ENCODE measurements at regions not wholly inside any gene's neighbourhood (a gene's known extent, or its start where the extent isn't known, plus 50 kb on each side); places are given as distances from the start of the nearest gene placed in this dataset.

DNA sequence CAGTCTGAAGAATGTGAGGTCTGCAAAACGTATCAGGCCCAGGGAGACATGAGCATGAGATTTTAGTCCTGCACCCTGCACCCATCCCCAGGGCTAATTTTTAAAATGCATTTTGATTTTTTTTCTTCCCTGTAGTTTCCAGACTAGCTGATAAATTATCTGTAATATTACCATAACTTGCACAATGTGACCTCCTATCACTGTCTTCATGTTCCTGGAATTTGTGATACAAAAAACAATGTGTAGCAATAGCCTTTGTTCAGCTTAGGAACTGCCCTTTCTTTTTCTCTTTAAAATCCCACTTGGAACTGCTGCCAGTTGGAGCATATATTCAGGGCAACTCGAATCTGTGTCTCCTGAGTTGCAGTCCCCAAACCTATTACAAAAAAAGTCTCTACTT lies 222.8 kb upstream of the HS6ST1 start:
- no peak for DNase-seq (ENCODE audit: extremely low spot score)
- Histone ChIP-seq H3K4me3 (ENCODE audit: low read depth, low read length) (no peak overlapping the region), H3K27ac (ENCODE audit: low read depth) (no peak overlapping the region), H3K4me1 (ENCODE audit: insufficient read depth) (no peaks in the 10 kb centered on the region), H3K36me3 (ENCODE audit: insufficient read depth) (no peaks in the 10 kb centered on the region)
- WGBS, result 82% methylated on average over 2 of the region's 2 CpGs

DNA sequence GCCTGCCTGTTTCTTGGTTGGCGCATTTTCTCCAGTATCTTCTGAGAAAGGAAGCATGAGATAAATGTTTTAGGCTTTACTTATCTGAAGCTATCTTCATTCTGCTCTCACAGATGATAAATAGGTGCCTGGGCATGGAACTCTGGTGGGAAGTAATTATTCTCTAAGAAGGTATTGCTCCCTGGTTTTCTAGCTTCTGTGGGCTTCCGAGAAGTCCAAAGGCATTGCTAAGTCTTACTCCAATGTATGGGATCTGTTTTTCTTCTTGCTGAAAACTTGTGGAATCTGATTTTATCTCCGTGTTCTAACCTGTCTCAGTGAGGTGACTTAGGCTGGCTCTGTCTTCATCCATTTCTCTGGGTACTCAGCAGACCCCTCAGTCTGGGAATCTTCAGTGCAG lies 224.4 kb upstream of the HS6ST1 start:
- DNase-seq (ENCODE audit: extremely low spot score), result no peak
- Histone ChIP-seq H3K36me3 (ENCODE audit: insufficient read depth) (no peaks in the 10 kb centered on the region), H3K27ac (ENCODE audit: low read depth) (no peak overlapping the region), H3K4me1 (ENCODE audit: insufficient read depth) (no peaks in the 10 kb centered on the region), H3K4me3 (ENCODE audit: low read depth, low read length) (no peak overlapping the region)
- WGBS, result 92% methylated on average over 3 of the region's 3 CpGs

DNA sequence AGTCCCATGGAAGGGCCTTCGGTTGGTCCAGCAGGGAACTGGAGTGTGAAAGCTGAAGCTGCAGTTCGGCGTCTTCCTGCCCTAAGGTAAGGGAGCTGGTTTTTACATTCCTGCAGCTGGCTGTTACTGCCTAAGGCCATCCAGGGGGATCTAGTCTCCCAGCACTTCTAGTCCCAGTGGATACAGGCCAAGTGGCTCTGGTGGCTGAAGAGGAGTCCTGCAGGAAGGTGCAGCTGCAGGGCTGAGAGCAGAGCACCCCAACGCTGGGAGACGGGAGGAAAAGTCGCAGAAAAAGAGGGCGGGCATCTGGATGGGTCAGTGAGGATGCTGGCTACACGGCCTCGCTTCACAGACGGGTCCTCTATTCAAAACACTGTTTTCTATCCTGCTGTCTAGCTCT lies 225.0 kb upstream of the HS6ST1 start:
- Histone ChIP-seq H3K36me3 (ENCODE audit: insufficient read depth) (no peaks in the 10 kb centered on the region), H3K27ac (ENCODE audit: low read depth) (no peak overlapping the region), H3K4me3 (ENCODE audit: low read depth, low read length) (no peak overlapping the region), H3K4me1 (ENCODE audit: insufficient read depth) (no peaks in the 10 kb centered on the region)
- no peak for DNase-seq (ENCODE audit: extremely low spot score)
- 84% methylated on average over 10 of the region's 10 CpGs for WGBS

DNA sequence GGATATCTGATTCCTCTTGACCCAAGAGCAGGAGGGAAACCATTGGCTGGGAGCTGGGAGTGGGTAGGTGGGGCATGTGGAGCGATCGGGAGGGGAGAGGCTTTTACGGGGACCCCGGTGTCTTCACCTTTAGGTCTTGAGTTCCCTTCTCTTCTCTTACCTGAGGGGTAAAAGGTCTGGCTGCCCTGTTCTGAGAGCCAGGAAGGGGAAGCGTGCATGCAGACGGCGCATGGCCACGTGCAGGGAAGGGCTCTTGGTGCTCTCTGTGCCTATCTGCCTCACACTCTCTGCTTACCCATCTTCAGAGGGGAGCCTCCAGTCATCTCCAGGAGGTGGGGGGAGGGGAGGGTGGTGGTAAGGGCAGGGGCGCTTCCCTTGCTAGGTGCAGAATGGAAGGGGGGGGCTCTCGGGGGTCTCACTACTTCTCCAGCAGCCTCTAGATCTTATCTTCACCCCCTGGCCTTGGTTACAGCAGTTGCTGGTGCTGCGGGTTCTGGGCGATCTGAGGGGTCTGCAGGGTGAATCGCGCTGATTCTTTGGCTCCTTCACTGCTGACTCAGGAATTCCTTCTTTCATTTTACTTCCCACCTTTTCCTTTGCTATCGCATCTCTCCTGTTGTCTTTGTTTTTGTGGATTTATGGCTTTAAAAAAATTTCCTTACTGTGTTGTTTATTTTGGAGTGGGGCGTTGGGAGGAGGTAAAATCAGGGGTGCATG lies 225.8 kb upstream of the HS6ST1 start:
- no peak overlapping the region for H3K27ac ChIP-seq (ENCODE audit: low read depth)
- no peaks in the 10 kb centered on the region for H3K4me1 ChIP-seq (ENCODE audit: insufficient read depth)
- 76% methylated on average over 16 of the region's 16 CpGs for WGBS
- H3K36me3 ChIP-seq (ENCODE audit: insufficient read depth), result no peaks in the 10 kb centered on the region
- no peak for DNase-seq (ENCODE audit: extremely low spot score)
- H3K4me3 ChIP-seq (ENCODE audit: low read depth, low read length), result no peak overlapping the region

DNA sequence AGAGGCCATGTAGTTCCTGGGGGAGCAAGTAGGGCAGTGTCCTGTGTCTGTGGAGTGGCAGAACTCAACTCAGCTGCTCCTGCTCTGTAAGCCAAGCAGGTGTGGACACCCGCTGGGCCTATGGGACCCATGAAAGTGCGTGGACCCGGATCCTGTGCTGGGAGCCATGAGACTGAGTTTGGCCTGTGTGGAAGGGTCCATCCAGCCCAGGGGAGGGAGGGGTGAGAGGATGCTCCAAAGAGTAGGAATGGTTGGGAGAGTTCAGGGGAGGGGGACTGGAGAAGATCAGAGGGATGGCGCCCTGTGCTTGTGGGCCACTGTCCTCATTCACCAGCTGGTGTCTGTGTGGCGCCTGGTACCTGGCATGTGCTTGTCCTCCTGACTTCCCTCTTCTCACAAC lies 226.4 kb upstream of the HS6ST1 start:
- Histone ChIP-seq H3K36me3 (ENCODE audit: insufficient read depth) (no peaks in the 10 kb centered on the region), H3K4me1 (ENCODE audit: insufficient read depth) (no peaks in the 10 kb centered on the region), H3K27ac (ENCODE audit: low read depth) (no peak overlapping the region), H3K4me3 (ENCODE audit: low read depth, low read length) (no peak overlapping the region)
- DNase-seq (ENCODE audit: extremely low spot score), result no peak
- 95% methylated on average over 5 of the region's 5 CpGs for WGBS

DNA sequence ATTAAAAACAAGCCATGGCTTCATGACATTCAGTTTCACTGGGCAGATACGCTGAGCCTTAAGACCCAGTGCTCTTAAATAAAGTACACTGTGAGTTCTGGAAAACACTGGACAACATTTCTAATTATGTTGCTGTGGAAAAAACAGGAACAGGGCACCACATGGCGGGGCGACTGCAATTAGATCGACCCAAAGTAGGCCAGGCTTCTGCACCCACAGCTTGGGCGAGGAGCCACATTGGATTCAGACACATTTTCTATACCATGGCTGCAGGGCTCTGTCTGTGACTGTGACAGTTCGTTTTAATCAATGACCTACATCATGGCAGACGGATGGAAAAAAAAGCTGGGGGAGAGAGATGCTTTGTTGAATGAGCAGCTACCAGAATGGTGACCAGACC lies 227.2 kb upstream of the HS6ST1 start:
- Histone ChIP-seq H3K27ac (ENCODE audit: low read depth) (no peak overlapping the region), H3K36me3 (ENCODE audit: insufficient read depth) (no peaks in the 10 kb centered on the region), H3K4me1 (ENCODE audit: insufficient read depth) (no peaks in the 10 kb centered on the region), H3K4me3 (ENCODE audit: low read depth, low read length) (no peak overlapping the region)
- 96% methylated on average over 7 of the region's 7 CpGs for WGBS
- DNase-seq (ENCODE audit: extremely low spot score), result no peak

DNA sequence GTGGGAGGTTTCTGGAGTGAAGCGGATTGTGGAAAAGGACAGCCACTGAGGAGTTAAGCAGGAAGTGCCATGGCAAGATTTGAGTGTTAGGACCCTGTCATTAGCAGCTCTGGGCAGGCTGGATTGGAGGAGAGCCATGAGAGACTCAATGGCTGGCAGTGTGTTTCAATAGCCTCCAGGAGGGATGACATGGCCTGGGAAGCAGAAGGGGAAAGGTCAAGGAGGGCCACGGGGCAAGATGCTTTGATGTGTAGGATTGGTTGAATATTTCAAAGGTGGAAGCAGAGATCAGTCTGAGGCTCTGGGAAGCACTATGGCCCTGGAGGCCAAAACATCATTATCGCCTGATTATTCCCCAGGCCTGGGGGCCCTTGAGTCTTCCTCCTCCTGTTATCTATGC lies 229.0 kb upstream of the HS6ST1 start:
- Histone ChIP-seq H3K27ac (ENCODE audit: low read depth) (no peak overlapping the region), H3K4me3 (ENCODE audit: low read depth, low read length) (no peak overlapping the region), H3K4me1 (ENCODE audit: insufficient read depth) (no peaks in the 10 kb centered on the region), H3K36me3 (ENCODE audit: insufficient read depth) (no peaks in the 10 kb centered on the region)
- no peak for DNase-seq (ENCODE audit: extremely low spot score)
- 72% methylated on average over 3 of the region's 3 CpGs for WGBS

DNA sequence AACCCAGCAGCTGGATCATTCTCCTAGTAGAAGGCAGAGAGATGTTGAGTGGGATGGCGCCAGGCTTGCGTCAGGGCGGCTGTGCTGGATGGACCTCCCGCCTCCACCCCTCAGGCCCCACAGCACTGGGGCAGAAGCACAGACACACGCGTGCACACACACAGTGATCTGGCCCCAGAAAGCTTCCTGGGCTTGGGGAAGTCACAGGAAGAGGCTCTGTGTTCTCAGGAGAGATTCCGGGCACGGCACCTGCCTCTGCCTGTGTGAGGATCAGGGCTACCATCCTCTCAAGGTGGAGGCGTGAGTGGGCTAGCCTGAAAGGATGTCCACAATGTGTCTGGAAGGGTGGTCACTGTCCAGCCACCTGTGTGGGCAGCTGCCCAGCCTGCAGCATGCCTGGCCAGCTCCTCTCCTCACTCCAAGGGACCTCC lies 229.8 kb upstream of the HS6ST1 start:
- no peak overlapping the region for H3K27ac ChIP-seq (ENCODE audit: low read depth)
- no peaks in the 10 kb centered on the region for H3K36me3 ChIP-seq (ENCODE audit: insufficient read depth)
- DNase-seq (ENCODE audit: extremely low spot score), result no peak
- 97% methylated on average over 9 of the region's 9 CpGs for WGBS
- no peaks in the 10 kb centered on the region for H3K4me1 ChIP-seq (ENCODE audit: insufficient read depth)
- no peak overlapping the region for H3K4me3 ChIP-seq (ENCODE audit: low read depth, low read length)

DNA sequence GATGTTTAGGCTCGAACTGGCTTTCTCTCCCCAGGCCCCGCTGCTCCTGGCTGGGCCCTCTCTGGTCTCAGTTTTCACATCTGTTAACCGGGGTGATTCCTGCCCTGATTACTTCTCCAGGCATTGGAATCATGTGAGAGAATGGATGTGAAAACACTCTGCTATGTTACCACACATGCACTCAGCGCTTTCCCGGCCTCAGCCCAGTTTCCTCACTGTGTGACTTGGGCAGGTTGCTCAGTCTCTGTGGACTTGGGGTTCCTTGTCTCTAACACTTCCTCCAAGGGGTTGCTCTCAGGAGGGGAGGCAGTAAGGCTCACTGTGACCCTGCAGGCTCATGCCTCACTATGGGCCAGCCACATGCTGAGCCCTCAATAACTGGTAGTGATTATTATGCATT lies 230.4 kb upstream of the HS6ST1 start:
- no peaks in the 10 kb centered on the region for H3K36me3 ChIP-seq (ENCODE audit: insufficient read depth)
- 96% methylated on average over 5 of the region's 5 CpGs for WGBS
- H3K4me3 ChIP-seq (ENCODE audit: low read depth, low read length), result no peak overlapping the region
- no peaks in the 10 kb centered on the region for H3K4me1 ChIP-seq (ENCODE audit: insufficient read depth)
- DNase-seq (ENCODE audit: extremely low spot score), result no peak
- H3K27ac ChIP-seq (ENCODE audit: low read depth), result no peak overlapping the region

DNA sequence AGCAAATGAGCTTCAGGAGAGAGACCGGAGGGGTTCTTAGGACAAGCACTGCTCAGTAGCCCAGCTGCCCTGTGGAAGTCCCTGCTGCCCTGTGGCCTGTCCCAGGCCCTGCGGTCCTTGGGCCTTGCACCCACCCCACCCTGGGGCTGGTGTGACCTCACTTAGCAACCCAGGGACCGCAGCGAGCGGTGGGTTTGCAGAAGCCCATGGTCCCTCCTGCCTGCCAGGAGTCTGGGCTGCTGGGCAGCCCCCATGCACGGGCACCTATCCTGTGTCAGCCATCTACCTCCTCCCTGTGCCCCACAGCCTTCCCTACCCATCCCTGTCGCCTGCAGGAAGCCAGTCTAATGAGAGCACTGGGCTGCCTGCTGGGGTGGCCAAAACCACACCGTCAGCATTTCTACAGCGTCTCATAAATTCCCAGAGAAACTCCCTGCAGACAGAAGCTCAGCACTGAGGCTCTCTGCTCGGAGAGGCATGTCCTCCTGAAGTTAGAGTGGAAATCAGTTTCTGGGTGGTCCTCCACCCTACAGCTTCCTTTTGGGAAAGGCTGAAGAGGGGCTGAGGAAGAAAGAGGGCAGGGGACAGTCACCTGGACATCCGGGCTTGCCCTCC lies 231.1 kb upstream of the HS6ST1 start:
- DNase-seq (ENCODE audit: extremely low spot score), result no peak
- 72% methylated on average over 11 of the region's 11 CpGs for WGBS
- H3K4me3 ChIP-seq (ENCODE audit: low read depth, low read length), result no peak overlapping the region

DNA sequence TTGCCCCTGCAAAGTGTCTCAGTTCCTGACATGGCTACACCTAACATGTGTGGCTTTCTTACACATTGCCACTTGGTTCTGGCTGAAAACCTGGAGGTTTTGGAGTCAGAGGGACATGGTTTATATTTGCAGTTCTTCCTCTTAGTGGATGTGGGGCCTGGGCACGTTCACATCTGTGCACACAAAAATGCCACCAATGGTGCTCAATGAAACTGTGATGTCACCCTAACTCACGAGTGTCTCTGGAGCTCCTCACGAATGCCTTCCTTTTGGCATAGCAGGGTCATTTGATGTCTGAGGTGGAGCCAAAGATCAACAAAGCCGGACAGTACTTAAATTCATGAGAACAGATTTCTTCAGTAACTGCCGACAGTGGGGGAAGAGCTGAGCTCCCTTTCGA lies 231.7 kb upstream of the HS6ST1 start:
- DNase-seq (ENCODE audit: extremely low spot score), result no peak
- H3K4me1 ChIP-seq (ENCODE audit: insufficient read depth), result no peaks in the 10 kb centered on the region
- 76% methylated on average over 6 of the region's 6 CpGs for WGBS
- H3K27ac ChIP-seq (ENCODE audit: low read depth), result no peak overlapping the region
- no peak overlapping the region for H3K4me3 ChIP-seq (ENCODE audit: low read depth, low read length)
- no peaks in the 10 kb centered on the region for H3K36me3 ChIP-seq (ENCODE audit: insufficient read depth)

More for the DNA sequence above, 231.1 kb upstream of the HS6ST1 start:
- Histone ChIP-seq H3K27ac (ENCODE audit: low read depth) (no peak overlapping the region), H3K4me1 (ENCODE audit: insufficient read depth) (no peaks in the 10 kb centered on the region), H3K36me3 (ENCODE audit: insufficient read depth) (no peaks in the 10 kb centered on the region)

DNA sequence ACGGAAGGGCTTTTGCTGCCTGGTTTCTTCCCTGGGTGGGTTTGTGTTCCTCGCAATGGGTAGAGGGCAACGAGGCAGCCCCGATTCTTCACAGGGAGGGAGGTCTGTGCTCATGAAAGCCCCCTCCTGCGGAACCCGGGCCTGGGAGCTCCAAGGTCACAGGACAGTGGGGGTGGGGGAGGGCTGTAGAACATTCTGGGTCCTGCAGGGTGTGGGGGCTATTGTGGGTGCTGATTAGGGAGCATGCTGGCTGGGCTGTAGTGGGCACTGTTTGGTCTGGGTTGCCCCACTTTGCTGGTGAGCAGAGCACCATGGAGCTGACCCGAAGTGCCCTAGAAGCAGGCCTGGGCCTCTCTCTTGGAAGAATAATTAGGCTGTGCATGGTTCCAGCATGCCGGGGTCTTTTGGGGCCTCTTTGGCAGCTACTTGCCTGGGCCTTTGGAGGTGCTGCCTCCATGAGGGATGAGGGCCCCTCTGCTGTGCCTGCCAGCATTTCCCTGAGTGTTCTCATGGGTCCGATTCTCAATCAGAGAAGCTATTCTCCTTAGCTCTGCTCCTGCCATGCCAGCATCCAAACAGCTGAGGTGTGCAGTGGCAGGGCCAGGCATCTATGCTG lies 232.2 kb upstream of the HS6ST1 start:
- no peak for DNase-seq (ENCODE audit: extremely low spot score)
- Histone ChIP-seq H3K36me3 (ENCODE audit: insufficient read depth) (no peaks in the 10 kb centered on the region), H3K4me1 (ENCODE audit: insufficient read depth) (no peaks in the 10 kb centered on the region), H3K27ac (ENCODE audit: low read depth) (no peak overlapping the region), H3K4me3 (ENCODE audit: low read depth, low read length) (no peak overlapping the region)
- 96% methylated on average over 9 of the region's 9 CpGs for WGBS

DNA sequence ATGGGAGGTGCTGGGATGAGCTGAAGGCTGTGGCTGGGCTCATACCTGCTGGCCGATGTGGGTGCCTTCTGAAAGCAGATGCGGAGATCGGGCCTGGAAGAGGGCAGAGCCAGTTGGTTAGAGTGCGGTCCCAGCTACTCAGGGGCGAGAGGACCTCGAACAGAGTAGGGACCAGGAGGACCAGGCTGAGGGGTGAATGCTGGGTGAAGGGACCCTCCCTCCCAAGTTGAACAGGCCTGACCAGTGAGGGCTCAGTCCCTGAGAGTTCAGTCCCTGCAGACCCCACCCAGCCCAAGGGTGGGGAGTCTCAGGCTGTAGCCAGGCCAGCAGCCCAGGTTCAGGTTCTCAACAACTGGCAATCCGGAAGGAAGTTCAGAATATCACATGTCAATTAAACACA lies 232.8 kb upstream of the HS6ST1 start:
- Histone ChIP-seq H3K27ac (ENCODE audit: low read depth) (no peak overlapping the region), H3K4me1 (ENCODE audit: insufficient read depth) (no peaks in the 10 kb centered on the region), H3K36me3 (ENCODE audit: insufficient read depth) (no peaks in the 10 kb centered on the region), H3K4me3 (ENCODE audit: low read depth, low read length) (no peak overlapping the region)
- WGBS, result 95% methylated on average over 7 of the region's 7 CpGs
- no peak for DNase-seq (ENCODE audit: extremely low spot score)

DNA sequence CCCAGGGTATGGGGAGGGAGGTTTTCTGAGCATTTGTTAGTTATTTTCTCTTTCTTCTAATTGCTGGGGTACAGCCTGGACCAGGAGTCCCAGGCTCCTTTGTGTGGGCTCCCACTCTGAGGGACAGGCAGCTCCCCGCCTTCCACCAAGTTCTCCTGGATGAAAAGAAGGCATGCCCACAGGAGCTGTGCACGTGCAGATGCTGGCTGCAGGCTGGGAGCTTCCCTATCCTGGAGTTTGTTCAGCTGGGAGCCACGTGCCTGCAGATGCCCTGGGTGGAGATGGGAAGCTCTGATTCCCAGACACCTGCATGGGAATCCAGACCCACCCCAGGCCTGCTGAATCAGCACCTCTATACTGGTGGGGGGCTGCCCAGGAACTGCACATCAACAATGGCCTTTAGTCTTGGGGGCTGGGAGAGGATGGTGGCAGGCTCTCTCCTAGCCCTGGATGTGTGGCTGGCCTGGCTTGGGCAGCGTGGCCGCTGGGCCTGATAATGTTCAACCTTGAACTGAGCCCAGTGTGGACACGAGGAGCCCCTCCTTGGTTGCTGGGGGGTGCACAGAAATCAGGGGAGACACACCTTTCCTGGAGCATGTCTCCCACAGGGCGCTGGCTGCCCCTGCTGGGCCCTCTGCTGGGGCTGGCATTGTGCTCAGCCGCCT lies 233.6 kb upstream of the HS6ST1 start:
- no peak overlapping the region for H3K4me3 ChIP-seq (ENCODE audit: low read depth, low read length)
- WGBS, result 90% methylated on average over 8 of the region's 8 CpGs
- H3K36me3 ChIP-seq (ENCODE audit: insufficient read depth), result no peaks in the 10 kb centered on the region
- no peak overlapping the region for H3K27ac ChIP-seq (ENCODE audit: low read depth)
- no peak for DNase-seq (ENCODE audit: extremely low spot score)
- no peaks in the 10 kb centered on the region for H3K4me1 ChIP-seq (ENCODE audit: insufficient read depth)

All from urinary bladder (tissue), 3 donors.